GM23338 (cell line): ENCODE measurements at regions not wholly inside any gene's neighbourhood (a gene's known extent, or its start where the extent isn't known, plus 50 kb on each side); places are given as distances from the start of the nearest gene placed in this dataset.

Experiments used
- ATAC-seq: fragments of 200-7000 bp; cut with Tn5 transposase; 3 replicates; pipeline ENCODE4 v1.9.1; 2020
- DNase-seq: peaks from one replicate; pipeline ENCODE4 v3.0.0-alpha.2; 2015; ENCODE audit warnings: low spot score
- H2AFZ ChIP-seq: fragments of 200-600 bp; sonication (generic); 2 replicates; pipeline ENCODE4 v1.8.0; 2016; ENCODE audit warnings: antibody characterized with exemption, mild to moderate bottlenecking, moderate library complexity
- H3F3A ChIP-seq: fragments of 200-600 bp; sonication (generic); replicated peaks from 2 replicates; pipeline ENCODE4 v1.8.0; 2017; ENCODE audit warnings: antibody characterized with exemption, mixed run types, low read depth
- H3K27ac ChIP-seq: fragments of 200-600 bp; sonication (generic); 2 replicates; pipeline ENCODE4 v1.6.1; 2016; ENCODE audit warnings: low read depth
- H3K27me3 ChIP-seq: fragments of 200-600 bp; sonication (generic); 2 replicates; pipeline ENCODE4 v1.8.0; 2016; ENCODE audit warnings: mild to moderate bottlenecking, mixed run types, moderate library complexity; ENCODE audit not compliant: insufficient read depth
- H3K36me3 ChIP-seq: fragments of 200-600 bp; sonication (generic); 2 replicates; pipeline ENCODE4 v1.8.0; 2016; ENCODE audit warnings: mild to moderate bottlenecking; ENCODE audit not compliant: insufficient read depth
- H3K4me1 ChIP-seq: fragments of 200-600 bp; sonication (generic); 2 replicates; pipeline ENCODE4 v1.8.0; 2016; ENCODE audit warnings: mild to moderate bottlenecking, moderate library complexity; ENCODE audit not compliant: insufficient read depth
- H3K4me2 ChIP-seq: fragments of 200-600 bp; sonication (generic); 2 replicates; pipeline ENCODE4 v1.7.1; 2017; ENCODE audit warnings: mixed run types
- H3K4me3 ChIP-seq: fragments of 200-600 bp; sonication (generic); 2 replicates; pipeline ENCODE4 v1.6.1; 2016; ENCODE audit warnings: mixed run types
- H3K79me2 ChIP-seq: fragments of 200-600 bp; sonication (generic); replicated peaks from 2 replicates; pipeline ENCODE4 v1.8.0; 2017; ENCODE audit warnings: mild to moderate bottlenecking; ENCODE audit not compliant: insufficient read depth
- H3K9me2 ChIP-seq: fragments of 200-600 bp; sonication (generic); 2 replicates; pipeline ENCODE4 v1.8.0; 2017; ENCODE audit not compliant: insufficient read depth
- H4K20me1 ChIP-seq: fragments of 200-600 bp; sonication (generic); replicated peaks from 2 replicates; pipeline ENCODE4 v1.8.0; 2017; ENCODE audit warnings: mild to moderate bottlenecking; ENCODE audit not compliant: insufficient read depth
- H3K27ac Mint-ChIP-seq: 2 replicates; pipeline ENCODE4 v1.8.0; 2020; ENCODE audit warnings: inconsistent platforms, mild to moderate bottlenecking, moderate library complexity, mixed read lengths
- H3K27me3 Mint-ChIP-seq: 3 replicates; pipeline ENCODE4 v1.8.0; 2022; ENCODE audit warnings: low read depth, mild to moderate bottlenecking, moderate library complexity, mixed read lengths, inconsistent platforms; ENCODE audit not compliant: insufficient read depth, poor library complexity
- H3K36me3 Mint-ChIP-seq: 3 replicates; pipeline ENCODE4 v1.8.0; 2021; ENCODE audit warnings: low read depth, mild to moderate bottlenecking, inconsistent platforms, moderate library complexity, mixed read lengths
- H3K4me1 Mint-ChIP-seq: 3 replicates; pipeline ENCODE4 v1.8.0; 2020; ENCODE audit warnings: mild to moderate bottlenecking, inconsistent platforms, mixed read lengths
- H3K4me3 Mint-ChIP-seq: 3 replicates; pipeline ENCODE4 v1.8.0; 2021; ENCODE audit warnings: moderate library complexity, mild to moderate bottlenecking, inconsistent platforms, mixed read lengths
- H3K9me3 Mint-ChIP-seq: 3 replicates; pipeline ENCODE4 v1.8.0; 2020; ENCODE audit warnings: moderate library complexity, mild to moderate bottlenecking, inconsistent platforms, mixed read lengths
- CREB1 ChIP-seq: fragments of 250-450 bp; sonication (Bioruptor Pico); IDR thresholded peaks from 2 replicates; pipeline ENCODE4 v1.5.0; 2020; ENCODE audit warnings: low read depth, mild to moderate bottlenecking, moderate library complexity
- EZH2phosphoT487 ChIP-seq: fragments of 200-600 bp; sonication (generic); IDR thresholded peaks from one replicate; pipeline ENCODE4 v1.8.1; 2018; ENCODE audit warnings: antibody characterized with exemption; ENCODE audit not compliant: unreplicated experiment
- JUNB ChIP-seq: IDR thresholded peaks from one replicate; pipeline ENCODE4 v1.6.1; 2016; ENCODE audit warnings: antibody characterized with exemption; ENCODE audit not compliant: unreplicated experiment
- NANOG ChIP-seq: IDR thresholded peaks from 2 replicates; pipeline ENCODE4 v1.6.1; 2016; ENCODE audit warnings: antibody characterized with exemption, borderline replicate concordance
- POLR2AphosphoS5 ChIP-seq: IDR thresholded peaks from 2 replicates; pipeline ENCODE4 v1.6.1; 2016; ENCODE audit warnings: antibody characterized with exemption, low read depth
- STAT1 ChIP-seq: IDR thresholded peaks from one replicate; pipeline ENCODE4 v1.6.1; 2016; ENCODE audit warnings: antibody characterized with exemption; ENCODE audit not compliant: unreplicated experiment
- ZNF114 ChIP-seq: fragments of 250-450 bp; sonication (Bioruptor Pico); IDR thresholded peaks from 2 replicates; pipeline ENCODE4 v1.5.0; 2020; ENCODE audit warnings: mild to moderate bottlenecking, moderate library complexity
- ZNF331 ChIP-seq: fragments of 250-450 bp; sonication (Bioruptor Pico); IDR thresholded peaks from 2 replicates; pipeline ENCODE4 v1.5.0; 2020; ENCODE audit warnings: low read depth, mild to moderate bottlenecking, moderate library complexity
- TF ChIP-seq, protein P1 (sequence below): IDR thresholded peaks from one replicate; pipeline ENCODE4 v1.6.1; 2018; ENCODE audit warnings: antibody characterized with exemption; ENCODE audit not compliant: unreplicated experiment
- TF ChIP-seq, protein P2 (sequence below): IDR thresholded peaks from 2 replicates; pipeline ENCODE4 v1.6.1; 2016; ENCODE audit warnings: antibody characterized with exemption
- TF ChIP-seq, protein P3 (sequence below), 2 experiments: fragments of 200-600 bp in 1 of 2; sonication (generic) in 1 of 2; conservative IDR thresholded peaks; 2 replicates each; pipeline versions ENCODE4 v1.5.1 to v1.6.1; 2016 to 2017; ENCODE audit warnings: antibody characterized with exemption in 2 of 2, low read depth in 2 of 2, mild to moderate bottlenecking in 2 of 2, moderate library complexity in 1 of 2

DNA sequence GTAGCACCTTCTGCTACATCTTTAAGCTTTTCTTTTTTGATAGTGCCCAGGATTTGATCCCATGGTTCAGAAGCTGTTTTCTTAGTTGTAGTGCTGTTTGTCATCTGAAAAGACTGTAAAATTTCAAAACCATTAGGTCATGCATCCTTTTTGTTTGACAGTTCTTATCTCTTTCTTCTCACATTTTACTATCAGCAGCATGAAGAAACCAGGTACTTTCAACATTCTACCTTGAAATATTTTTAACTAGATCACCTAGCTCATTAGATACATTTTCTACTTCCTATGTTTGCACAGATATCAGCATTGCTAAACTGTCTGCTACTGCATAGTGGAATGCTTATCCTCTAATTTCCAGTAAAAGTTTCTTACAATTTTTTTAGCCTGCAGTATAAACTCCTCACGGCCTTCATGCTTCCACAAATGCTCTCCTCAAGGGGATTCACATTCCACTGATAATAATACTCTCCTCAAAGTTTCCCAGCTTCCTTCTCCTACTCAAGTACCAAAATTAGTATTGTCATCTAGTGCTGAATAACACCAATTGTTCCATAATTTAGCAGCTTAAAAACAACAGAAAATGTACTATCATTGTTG lies 243.9 kb upstream of the ZRANB2 start:
- H3K27ac Mint-ChIP-seq: no peak overlapping the region
- H3K27me3 ChIP-seq: no peaks in the 10 kb centered on the region
- H3F3A ChIP-seq: no peaks in the 10 kb centered on the region
- H2AFZ ChIP-seq: no peak overlapping the region
- H3K36me3 Mint-ChIP-seq: no peaks in the 10 kb centered on the region
- H3K9me2 ChIP-seq: peaks cover 7% of the 10 kb centered on the region; the same call in 1 of the 2 replicates
- no peak overlapping the region for H3K27ac ChIP-seq
- H3K4me1 ChIP-seq: no peaks in the 10 kb centered on the region
- H4K20me1 ChIP-seq: no peaks in the 10 kb centered on the region
- no peaks in the 10 kb centered on the region for H3K4me1 Mint-ChIP-seq
- H3K4me3 ChIP-seq: no peak overlapping the region
- no peak for DNase-seq
- H3K4me3 Mint-ChIP-seq: no peak overlapping the region
- H3K27me3 Mint-ChIP-seq: no peaks in the 10 kb centered on the region
- no peak for ATAC-seq
- H3K79me2 ChIP-seq: no peaks in the 10 kb centered on the region
- TF ChIP-seq EZH2phosphoT487 (no peak), NANOG (no peak), JUNB (no peak), ZNF114 (CRISPR knock-in tag) (no peak)
- H3K9me3 Mint-ChIP-seq: peaks cover 12% of the 10 kb centered on the region; the same call in 2 of the 3 replicates
- no peaks in the 10 kb centered on the region for H3K36me3 ChIP-seq
- no peak overlapping the region for H3K4me2 ChIP-seq

DNA sequence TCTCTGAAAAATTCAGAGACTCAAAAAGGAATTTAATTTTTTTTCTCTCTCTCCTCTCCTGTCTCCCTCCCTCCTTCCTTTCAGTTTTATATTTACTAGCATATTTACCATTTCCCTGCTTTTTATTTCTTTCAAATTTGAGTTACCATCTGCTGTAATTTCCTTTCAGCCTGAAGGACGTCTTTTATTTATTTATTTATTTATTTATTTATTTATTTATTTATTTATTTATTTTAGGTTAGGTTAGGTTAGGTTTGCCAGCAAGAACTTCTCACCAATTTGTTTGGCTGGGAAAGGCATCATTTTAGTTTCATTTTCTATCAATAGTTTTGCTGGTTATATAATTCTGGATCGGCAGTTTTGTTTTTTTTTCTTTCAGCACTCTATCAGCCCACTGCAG lies 231.7 kb upstream of the ZRANB2 start:
- Histone ChIP-seq H3K4me3 (no peak overlapping the region), H3K27ac (no peak overlapping the region), H3K4me1 (no peaks in the 10 kb centered on the region), H3K79me2 (no peaks in the 10 kb centered on the region), H4K20me1 (no peaks in the 10 kb centered on the region), H3K27me3 (no peaks in the 10 kb centered on the region), H2AFZ (no peak overlapping the region), H3K36me3 (peaks cover 5% of the 10 kb centered on the region; the same call in 1 of the 2 replicates), H3K9me2 (peaks cover 8% of the 10 kb centered on the region; the same call in 1 of the 2 replicates), H3F3A (no peaks in the 10 kb centered on the region), H3K4me2 (no peak overlapping the region)
- Mint-ChIP-seq H3K36me3 (peaks cover 6% of the 10 kb centered on the region; the same call in 2 of the 3 replicates), H3K27me3 (peaks cover 1% of the 10 kb centered on the region), H3K9me3 (peaks cover 19% of the 10 kb centered on the region), H3K4me1 (peaks cover 3% of the 10 kb centered on the region; the same call in 2 of the 3 replicates), H3K4me3 (no peak overlapping the region), H3K27ac (no peak overlapping the region)
- no peak for ATAC-seq
- no peak for DNase-seq
- no peak for TF ChIP-seq JUNB
- TF ChIP-seq, protein P1, sequence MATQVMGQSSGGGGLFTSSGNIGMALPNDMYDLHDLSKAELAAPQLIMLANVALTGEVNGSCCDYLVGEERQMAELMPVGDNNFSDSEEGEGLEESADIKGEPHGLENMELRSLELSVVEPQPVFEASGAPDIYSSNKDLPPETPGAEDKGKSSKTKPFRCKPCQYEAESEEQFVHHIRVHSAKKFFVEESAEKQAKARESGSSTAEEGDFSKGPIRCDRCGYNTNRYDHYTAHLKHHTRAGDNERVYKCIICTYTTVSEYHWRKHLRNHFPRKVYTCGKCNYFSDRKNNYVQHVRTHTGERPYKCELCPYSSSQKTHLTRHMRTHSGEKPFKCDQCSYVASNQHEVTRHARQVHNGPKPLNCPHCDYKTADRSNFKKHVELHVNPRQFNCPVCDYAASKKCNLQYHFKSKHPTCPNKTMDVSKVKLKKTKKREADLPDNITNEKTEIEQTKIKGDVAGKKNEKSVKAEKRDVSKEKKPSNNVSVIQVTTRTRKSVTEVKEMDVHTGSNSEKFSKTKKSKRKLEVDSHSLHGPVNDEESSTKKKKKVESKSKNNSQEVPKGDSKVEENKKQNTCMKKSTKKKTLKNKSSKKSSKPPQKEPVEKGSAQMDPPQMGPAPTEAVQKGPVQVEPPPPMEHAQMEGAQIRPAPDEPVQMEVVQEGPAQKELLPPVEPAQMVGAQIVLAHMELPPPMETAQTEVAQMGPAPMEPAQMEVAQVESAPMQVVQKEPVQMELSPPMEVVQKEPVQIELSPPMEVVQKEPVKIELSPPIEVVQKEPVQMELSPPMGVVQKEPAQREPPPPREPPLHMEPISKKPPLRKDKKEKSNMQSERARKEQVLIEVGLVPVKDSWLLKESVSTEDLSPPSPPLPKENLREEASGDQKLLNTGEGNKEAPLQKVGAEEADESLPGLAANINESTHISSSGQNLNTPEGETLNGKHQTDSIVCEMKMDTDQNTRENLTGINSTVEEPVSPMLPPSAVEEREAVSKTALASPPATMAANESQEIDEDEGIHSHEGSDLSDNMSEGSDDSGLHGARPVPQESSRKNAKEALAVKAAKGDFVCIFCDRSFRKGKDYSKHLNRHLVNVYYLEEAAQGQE: no peak
- no peak for TF ChIP-seq CREB1
- TF ChIP-seq, protein P2, sequence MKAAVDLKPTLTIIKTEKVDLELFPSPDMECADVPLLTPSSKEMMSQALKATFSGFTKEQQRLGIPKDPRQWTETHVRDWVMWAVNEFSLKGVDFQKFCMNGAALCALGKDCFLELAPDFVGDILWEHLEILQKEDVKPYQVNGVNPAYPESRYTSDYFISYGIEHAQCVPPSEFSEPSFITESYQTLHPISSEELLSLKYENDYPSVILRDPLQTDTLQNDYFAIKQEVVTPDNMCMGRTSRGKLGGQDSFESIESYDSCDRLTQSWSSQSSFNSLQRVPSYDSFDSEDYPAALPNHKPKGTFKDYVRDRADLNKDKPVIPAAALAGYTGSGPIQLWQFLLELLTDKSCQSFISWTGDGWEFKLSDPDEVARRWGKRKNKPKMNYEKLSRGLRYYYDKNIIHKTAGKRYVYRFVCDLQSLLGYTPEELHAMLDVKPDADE: no peak
- no peak for TF ChIP-seq ZNF331
- TF ChIP-seq, protein P3, sequence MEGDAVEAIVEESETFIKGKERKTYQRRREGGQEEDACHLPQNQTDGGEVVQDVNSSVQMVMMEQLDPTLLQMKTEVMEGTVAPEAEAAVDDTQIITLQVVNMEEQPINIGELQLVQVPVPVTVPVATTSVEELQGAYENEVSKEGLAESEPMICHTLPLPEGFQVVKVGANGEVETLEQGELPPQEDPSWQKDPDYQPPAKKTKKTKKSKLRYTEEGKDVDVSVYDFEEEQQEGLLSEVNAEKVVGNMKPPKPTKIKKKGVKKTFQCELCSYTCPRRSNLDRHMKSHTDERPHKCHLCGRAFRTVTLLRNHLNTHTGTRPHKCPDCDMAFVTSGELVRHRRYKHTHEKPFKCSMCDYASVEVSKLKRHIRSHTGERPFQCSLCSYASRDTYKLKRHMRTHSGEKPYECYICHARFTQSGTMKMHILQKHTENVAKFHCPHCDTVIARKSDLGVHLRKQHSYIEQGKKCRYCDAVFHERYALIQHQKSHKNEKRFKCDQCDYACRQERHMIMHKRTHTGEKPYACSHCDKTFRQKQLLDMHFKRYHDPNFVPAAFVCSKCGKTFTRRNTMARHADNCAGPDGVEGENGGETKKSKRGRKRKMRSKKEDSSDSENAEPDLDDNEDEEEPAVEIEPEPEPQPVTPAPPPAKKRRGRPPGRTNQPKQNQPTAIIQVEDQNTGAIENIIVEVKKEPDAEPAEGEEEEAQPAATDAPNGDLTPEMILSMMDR (conservative IDR thresholded peaks at IDR 0.05; ENCODE audit: low read depth in 2 of 2): no peak
- TF ChIP-seq EZH2phosphoT487: no peak
- TF ChIP-seq NANOG: no peak
- no peak for TF ChIP-seq ZNF114 (CRISPR knock-in tag)
- TF ChIP-seq POLR2AphosphoS5: no peak
- no peak for TF ChIP-seq STAT1
